Activated CD8-positive, alpha-beta memory T cell treated with anti-CD3 and anti-CD28 coated beads for 48 hours (primary cell): ENCODE measurements at regions not wholly inside any gene's neighbourhood (a gene's known extent, or its start where the extent isn't known, plus 50 kb on each side); places are given as distances from the start of the nearest gene placed in this dataset.
"Not testable (repeated sequence)": the region's sequence is repeated elsewhere in the genome, so short reads cannot be mapped to it uniquely, and the experiment has no call there.

Experiments
- DNase-seq, 3 experiments: peaks; one replicate each; pipeline ENCODE4 v3.0.0-alpha.2; 2020; ENCODE audit warnings: low read depth in 2 of 3, low spot score in 2 of 3

DNA sequence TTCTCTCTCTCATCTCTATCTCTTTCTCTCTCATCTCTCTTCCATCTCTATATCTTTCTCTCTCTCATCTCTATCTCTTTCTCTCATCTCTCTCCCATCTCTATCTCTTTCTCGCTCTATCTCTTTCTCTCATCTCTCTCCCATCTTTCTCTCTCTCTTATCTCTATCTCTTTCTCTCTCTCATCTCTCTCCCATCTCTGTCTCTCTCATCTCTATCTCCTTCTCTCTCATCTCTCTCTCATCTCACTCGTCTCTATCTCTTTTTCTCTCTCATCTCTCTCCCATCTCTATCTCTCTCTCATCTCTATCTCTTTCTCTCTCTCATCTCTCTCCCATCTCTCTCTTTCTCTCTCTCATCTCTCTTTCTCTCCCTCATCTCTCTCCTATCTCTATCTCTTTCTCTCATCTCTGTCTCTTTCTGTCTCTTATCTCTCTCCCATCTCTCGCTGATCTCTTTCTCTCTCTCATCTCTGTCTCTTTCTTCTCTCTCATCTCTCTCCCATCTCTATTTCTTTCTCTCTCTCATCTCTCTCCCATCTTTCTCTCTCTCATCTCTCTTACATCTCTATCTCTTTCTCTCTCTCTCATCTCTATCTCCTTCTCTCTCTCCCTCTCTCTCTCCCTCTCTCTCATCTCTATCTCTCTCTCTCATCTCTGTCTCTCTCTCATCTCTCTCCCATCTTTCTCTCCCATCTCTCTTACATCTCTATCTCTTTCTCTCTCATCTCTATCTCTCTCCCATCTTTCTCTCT, 388.7 kb downstream of the NPHP4 start:
- no peak for DNase-seq

DNA sequence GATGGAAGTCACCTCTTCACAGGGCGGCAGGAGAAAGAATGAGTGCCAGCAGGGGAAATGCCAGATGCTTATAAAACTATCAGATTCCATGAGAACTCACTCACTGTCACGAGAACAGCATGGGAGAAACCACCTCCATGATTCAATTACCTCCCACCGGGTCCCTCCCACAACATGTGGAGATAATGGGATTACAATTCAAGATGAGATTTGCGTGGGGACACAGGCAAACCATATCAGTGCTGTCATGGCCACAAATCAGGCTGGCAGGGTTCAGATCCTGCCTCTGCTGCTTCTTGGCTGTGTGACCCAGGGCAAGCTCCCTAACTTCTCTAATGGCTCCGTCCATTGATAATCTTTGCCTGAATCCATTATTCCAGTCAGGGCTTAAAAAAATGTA, 389.5 kb downstream of the NPHP4 start:
- DNase-seq, result not testable (repeated sequence)

DNA sequence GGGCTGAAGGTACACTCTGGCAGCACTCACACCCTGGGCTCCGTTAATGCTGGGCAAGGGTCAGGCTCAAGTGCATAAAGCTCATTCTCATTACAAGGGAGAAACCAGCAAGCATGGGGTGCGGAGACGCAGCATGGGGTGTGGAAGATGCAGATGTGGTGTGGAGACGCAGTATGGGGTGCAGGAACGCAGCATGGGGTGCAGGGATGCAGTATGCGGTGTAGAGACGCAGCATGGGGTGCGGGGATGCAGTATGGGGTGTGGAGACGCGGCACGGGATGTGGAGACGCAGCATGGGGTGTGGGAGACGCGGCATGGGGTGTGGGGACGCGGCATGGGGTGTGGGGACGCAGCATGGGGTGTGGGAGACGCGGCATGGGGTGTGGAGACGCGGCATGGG, 390.7 kb downstream of the NPHP4 start:
- no peak for DNase-seq

DNA sequence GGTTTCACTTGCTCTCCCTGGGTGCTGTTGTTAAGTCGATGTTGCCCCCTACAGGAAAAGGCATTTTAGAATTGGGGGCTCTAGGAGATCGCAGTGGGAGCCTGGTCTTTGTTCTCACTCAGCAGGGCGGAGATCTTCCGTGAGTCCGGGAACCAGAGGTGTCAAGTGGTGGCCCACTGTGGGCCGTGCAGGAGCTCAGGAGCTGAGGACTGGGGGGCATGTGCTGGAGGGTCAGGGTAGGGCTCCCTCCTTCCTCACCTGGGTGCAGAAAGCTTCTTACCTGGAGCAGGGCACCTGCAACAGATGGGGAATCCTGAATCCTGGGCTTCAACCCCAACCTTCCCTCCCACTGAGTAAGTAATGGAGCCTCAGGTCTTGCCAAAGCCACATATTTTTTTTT, 392.7 kb downstream of the NPHP4 start:
- no peak for DNase-seq

DNA sequence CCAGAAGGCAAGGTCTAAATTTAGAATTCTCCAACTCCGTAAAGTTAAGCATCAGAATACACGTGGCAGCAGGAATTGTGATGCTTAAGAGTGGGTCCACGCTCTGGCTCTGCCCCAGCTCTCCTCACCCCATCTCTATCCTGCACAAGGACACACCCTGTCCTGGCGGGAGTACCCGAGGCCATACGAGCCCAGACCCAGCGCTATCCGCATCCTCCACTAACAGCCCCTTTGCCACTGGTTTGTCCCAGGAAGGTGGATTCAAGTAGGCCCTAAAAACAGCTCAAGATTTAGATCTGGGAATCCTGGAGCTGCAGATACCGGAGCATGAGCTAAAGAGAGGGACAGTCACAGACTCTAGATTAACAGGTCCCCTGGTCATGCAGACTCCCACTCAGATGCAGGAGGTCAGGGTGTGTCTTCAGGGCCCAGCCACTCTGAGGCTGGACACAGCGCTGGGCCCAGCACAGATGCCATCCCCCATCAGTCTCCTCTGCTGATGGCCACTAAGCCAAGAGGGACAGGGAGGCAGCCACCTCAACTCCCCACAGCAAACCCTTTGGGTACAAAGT, 393.3 kb downstream of the NPHP4 start:
- DNase-seq, result no peak

DNA sequence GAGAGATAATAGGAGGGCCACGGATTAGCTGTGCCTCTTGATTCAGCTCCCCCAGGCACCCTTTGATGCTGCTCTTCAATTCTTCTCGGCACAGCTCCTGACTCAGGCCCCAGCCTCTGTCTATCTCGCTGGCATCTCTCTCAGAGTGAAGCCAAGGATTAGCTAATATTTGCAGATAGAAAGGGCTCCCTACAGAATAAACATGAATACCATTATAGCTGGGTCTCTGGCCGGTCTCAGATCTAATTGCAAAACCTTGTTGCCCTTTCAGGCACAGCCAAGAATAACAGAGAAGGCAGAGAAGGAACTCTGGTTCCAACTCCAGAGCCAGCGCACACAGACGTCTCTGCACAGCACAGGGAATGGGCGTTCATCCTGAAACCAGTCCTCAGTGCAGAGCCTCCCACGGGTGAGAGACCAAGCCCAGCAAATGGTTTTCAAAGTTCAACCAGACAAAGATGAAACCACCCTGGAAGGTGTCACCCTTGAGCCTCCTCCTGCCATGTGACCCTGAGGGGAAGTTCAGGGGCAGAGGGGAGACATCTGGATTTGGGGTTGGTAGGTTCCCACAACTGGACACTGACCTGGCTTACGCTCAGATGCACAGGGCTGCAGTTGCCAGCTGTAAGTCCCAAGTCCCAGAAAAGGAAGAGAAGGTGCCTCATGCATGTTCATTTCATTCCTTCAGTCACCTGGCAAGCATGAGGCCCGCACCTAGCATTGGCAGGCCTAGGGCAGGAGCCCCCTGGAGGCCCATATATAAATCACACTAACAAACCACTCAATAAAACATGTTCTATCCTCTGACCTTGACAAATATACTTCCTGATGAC, 394.0 kb downstream of the NPHP4 start:
- no peak for DNase-seq

DNA sequence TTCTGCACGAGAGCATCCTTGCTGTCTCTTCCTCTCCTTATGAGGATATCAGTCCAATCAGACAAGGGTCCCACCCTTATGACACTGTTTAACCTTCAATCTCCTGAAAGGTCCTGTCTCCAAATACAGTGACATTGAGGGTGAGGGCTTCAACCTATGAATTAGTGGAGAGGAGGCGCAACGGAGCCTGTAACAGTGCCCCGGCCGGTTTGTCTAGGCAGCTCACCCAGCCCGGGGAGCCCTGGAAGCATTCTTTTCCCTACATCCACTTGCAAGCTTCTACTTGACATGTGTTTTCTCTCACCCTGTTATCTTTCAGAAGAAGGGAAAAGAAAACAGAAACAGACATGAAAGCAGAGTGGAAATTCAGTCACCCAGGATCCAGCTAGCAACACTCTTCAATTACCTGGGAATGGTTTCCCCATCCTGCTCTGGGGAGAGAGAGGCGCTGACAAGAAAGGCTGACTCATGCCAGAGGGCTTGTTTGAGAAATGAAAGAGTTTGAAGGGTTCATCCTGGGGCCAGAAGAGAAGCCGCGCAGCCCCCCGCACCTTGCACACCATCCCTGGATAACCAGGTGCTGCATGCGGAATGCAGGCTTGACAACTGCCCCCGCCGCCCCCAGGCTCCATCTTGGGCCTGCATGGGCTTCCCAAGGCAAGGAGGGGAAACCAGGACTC, 394.9 kb downstream of the NPHP4 start:
- no peak for DNase-seq

DNA sequence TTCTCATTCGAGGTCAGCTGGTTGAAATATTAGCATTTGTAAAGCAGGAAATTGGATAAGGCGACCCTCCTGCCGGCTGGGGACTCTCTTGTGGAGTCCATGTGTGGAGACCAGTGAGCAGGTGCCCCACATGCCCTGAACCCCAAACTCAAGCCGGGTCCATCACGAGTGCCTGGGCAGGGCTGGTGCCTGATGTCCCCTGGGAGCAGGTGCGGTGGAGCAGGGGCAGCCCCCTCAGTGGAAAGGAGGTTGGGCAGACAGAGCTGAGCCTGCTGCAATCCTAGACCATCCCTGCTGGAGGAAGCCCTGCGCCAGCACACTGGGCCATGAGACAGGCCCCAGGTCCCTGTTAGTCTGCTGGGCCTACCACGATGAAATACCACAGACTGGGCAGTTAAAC, 395.6 kb downstream of the NPHP4 start:
- DNase-seq, result no peak

DNA sequence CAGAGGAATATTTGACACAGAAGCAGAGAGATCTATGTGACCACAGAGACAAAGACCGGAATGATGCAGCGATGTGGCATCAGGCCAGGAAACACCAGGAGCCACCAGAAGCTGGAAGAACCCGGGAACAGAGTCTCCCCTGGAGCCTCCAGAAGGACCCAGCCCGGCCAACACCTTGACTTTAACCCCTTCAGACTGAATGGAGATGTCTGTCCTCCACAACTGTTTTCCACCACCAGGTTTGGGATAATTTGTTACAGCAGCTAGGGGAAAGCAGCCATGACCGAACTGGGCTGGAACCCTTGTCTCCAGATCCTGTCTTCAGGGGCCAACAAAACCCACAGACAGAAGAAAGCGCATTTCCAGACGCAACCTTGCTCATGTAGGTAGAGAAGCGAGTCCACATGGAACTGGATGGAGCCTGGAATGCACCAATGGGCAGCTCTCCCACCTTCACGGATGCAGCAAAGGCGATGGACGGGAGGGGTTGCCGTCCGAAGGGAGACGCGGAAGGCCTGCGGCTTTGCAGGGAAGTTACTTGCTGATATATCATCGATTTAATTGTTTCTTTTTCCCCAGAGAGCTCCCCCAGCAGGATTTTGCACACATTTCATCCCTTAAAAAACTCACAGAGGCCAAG, 396.6 kb downstream of the NPHP4 start:
- DNase-seq, result no peak

DNA sequence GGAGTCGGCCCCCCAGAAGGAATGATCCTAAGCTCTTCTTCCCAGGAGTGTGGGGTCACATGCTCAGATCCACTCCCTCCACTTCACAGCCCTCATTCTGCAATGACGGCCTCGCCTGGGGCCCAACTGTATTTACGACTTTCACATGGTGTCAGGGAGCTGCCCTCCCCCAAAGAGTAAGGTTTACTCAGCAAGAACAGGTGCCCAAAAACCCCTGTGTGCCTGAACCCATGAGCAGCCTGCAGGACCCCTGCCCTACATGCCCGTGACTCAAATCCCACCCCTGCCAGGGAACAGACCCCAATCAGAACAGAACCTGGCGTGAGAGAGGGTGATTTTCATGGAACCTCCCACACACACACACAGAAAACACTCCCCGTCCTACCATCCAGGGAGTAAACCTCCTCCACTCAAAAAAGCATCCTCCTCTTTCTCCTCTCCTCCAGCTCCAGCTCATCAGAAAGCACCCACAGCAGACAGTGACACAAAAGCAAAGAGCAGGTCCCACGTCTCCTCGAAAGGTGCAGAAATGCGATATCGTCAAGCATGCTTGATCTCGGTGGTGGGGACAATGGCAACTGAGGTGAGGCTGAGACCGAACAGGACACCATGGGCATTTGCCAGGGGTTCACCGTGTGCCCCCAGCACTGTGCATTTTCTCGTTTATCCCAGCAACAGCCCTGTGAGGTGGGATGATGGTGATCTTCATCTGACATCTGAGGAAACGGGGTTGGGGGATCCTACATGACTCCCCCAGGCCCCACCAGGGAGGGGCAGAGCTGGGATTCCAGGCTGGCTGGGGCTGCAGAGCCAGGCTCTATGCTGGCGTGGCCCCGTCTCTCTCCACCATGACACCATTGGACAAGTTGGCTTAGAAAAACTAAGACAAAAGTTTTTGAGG, 397.9 kb downstream of the NPHP4 start:
- DNase-seq, result no peak

DNA sequence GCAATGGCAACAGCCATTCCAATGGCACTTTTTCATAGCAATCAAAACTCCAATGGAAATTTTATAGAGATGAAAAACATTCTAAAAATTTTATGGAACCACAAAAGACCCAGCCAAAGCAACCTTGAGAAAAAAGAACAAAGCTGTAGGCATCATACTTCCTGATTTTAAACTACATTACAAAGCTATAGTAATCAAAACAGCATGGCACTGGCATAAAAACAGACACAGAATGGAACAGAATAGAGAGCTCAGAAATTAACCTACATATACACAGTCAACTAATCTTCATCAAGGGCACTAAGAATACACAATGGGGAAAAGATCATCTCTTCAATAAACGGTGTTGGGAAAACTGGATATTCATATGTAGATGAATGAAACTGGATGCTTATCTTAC, 401.5 kb downstream of the NPHP4 start:
- DNase-seq, result no peak

DNA sequence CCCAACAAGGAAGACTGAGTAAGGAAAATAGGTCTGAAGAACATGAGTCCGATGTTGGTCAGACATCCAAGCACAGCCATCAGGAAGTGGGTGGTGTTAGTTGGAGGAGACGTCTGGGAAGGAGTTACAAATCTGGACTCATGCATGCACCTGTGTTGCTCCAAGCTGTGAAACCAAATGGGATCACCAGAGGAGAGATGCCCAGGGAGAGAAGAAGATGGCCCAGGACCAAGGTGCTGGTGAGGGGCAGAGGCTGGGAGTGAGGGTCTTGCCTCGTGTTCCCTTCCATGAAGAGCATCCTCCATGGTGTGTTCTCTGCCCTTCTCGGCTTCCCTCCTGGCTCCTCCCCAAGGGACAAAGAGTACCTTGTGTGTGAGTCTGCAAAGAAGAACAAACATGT, 405.6 kb downstream of the NPHP4 start:
- DNase-seq, result no peak

DNA sequence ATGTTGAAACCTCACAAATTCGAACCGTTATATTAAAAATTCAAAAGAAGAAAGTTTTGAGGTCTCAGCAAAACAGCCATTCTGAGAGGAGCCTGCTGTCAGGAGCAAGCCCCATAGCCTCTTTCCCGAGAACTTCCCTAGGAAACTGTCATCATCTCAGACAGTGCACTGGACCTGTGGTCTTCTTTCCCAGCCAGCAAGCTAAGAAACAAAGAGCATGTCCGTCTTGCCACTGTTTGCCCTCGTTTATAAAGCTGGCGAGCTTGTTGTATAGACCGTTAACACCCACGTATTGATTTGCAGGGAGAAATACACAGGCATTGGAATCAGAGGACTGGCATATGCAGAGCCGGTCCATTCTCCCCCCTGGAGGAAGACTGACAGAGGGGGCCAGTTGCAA, 407.0 kb downstream of the NPHP4 start:
- DNase-seq, result no peak

DNA sequence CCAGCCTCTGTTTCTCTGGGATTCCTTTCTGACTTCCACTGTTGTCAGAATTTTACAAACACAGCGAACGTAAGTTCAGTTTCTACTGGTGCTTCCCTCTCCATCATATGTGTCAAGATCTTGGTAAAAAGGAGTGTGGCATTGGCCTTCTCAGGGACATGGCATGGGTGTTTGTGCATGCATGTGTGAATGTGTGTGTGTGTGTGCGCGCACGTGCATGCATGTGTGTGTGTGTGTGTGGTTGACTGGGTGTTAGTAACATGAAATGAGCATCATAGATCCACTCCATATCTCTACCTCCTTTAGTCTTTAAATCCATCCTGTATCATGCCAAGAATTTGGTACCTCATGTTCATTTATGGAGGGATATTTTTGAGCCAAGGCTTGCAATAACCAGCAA, 411.3 kb downstream of the NPHP4 start:
- DNase-seq, result no peak

DNA sequence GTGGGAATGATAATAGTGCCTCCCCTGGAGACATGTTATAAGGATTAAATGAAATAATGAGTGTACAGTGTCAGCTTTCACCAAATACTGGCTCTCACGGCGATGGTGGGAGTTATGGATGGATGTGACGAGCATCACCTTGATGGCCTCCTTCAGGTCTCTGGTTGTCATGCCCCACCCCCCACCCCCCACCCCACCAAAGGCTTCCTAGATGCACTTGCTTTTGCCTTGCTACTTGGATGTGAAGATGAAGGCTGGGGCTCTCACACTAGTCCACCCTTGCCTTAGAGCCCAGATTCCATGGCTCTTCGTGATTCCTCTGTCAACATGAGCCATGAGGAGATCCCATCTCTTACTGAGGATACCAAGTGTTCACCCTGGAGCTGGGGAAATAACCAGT, 412.3 kb downstream of the NPHP4 start:
- no peak for DNase-seq

DNA sequence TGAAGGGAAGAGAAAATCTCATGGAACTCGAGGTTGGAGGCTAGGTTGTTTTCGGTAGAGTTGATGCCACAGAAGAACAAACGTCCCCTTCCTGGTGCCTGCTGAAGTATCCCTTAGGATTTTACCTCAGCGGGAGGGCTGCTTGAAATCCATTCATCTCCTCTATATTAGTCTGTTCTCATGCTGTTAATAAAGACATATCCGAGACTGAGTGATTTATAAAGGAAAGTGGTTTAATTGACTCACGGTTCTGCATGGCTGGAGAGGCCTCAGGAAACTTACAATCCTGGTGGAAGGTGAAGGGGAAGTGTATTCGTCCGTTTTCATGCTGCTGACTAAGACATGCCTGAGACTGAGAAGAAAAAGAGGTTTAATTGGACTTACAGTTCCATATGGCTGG, 413.5 kb downstream of the NPHP4 start:
- DNase-seq, result no peak

DNA sequence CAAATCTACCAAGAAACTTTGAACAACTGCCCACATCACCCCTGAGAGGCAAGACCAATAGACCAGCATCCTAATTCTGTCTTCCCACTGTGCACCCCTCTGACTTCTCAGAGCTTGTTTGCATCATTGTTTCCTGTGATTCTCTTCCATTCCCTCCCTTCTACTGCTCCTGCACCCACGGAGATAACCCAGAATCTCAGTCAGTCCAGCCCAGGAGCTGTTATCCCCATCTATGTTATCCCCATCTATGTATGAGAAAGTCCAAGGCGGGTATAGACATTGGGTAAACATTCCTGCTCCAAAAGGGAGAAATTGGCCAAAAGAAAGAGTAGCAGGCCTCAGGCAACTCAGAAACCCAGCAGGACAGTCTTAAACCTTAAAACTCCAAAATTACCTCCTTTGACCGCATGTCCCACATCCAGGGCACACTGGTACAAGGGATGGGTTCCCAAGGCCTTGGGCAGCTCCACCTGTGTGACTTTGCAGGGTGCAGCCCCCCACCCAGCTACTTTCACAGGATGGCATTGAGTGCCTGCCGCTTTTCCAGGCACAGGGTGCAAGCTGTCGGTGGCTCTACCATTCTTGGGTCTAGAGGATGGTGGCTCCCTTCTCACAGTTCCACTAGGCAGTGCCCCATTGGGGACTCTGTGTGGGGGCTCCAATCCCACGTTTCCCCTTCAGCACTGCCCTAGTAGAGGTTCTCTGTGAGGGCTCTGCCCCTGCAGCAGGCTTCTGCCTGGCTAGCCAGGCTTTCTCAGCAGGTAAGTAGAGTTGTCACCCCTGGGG, 414.8 kb downstream of the NPHP4 start:
- no peak for DNase-seq

DNA sequence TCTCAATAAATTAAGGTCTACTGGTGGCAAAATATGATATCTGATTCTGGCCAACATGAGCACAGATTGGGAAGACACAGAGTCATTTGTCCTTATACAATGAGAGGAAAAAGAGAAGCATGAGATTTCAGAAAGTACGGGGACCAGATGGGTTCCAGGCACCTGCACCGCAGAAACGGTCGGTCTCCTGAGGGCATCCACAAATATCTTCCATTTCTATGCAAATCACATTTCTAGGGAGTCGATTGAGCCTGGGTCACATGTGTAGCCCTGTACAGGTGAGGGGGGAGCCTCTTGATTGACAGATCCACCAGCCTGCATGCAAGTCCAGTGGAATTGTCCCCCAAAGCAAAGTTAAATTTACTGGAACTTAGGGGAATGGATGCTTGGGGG, 415.6 kb downstream of the NPHP4 start:
- DNase-seq, result no peak

DNA sequence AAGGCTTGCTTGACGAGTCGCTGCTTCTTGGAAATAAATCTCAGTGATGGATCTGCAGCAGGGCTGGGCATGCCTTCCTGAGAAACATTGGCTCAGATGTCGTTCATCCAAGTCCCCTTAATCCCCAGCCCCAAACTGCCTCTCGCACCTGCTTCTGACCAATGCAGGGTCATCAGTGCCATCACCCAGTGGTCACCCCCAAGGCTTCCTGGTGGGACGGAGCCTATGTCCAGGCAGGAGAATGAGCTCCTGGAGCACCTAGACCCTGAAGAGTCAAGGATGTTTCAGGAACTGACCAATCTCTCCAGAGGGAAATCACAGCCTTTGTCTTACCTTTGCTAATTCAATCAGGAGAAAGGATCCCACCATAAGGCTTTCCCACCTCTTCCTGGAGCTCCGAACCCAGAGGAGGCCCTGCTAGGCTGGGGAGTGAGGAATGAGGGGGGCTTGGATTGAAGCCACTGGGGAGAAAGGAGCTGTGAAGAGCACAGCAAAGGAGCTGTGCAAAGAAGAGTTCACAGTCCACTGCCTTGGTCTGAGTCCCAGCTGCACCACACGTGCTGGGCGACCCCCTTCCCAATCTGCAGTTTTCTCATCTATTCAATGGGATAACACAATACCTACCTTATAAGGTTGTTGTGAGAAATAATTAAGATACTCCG, 416.1 kb downstream of the NPHP4 start:
- DNase-seq, result no peak
